SIG-M5 treated with dmso at 0.1 percent for 504 hours (cell line): ENCODE measurements at regions not wholly inside any gene's neighbourhood (a gene's known extent, or its start where the extent isn't known, plus 50 kb on each side); places are given as distances from the start of the nearest gene placed in this dataset.

Experiments
- DNase-seq: peaks from one replicate; lab custom pipeline; 2025; ENCODE audit not compliant: unreplicated experiment; lab: John Stamatoyannopoulos, UW

GRCh38 chr13:76379341-76380105 lies 506.7 kb downstream of the KCTD12 start:
- no peak for DNase-seq

- no peak for DNase-seq
Observed at GRCh38 chr13:76378767-76379166, 507.4 kb downstream of the KCTD12 start.

GRCh38 chr13:76363682-76364289 lies 522.4 kb downstream of the KCTD12 start:
- DNase-seq = no peak

GRCh38 chr13:76361868-76362267 lies 524.3 kb downstream of the KCTD12 start:
- DNase-seq = no peak

GRCh38 chr13:76351541-76352229 lies 534.5 kb downstream of the KCTD12 start:
- DNase-seq = no peak

- no peak for DNase-seq
Observed at GRCh38 chr13:76350399-76350798, 535.8 kb downstream of the KCTD12 start.

GRCh38 chr13:76349700-76350099 lies 536.5 kb downstream of the KCTD12 start:
- DNase-seq = no peak

GRCh38 chr13:76339649-76340048 lies 546.6 kb downstream of the KCTD12 start:
- peak; percentile 14 for DNase-seq

GRCh38 chr13:76338003-76338402 lies 548.2 kb downstream of the KCTD12 start:
- DNase-seq = no peak

GRCh38 chr13:76336889-76337844 lies 549.0 kb downstream of the KCTD12 start:
- DNase-seq = no peak

GRCh38 chr13:76335463-76335862 lies 550.7 kb downstream of the KCTD12 start:
- no peak for DNase-seq

GRCh38 chr13:76331943-76332712 lies 554.1 kb downstream of the KCTD12 start:
- no peak for DNase-seq

GRCh38 chr13:76330761-76331160 lies 555.4 kb downstream of the KCTD12 start:
- no peak for DNase-seq

GRCh38 chr13:76329866-76330580 lies 556.2 kb downstream of the KCTD12 start:
- no peak for DNase-seq

- peak; percentile 58 for DNase-seq
Observed at GRCh38 chr13:76329004-76329403, 557.2 kb downstream of the KCTD12 start.

GRCh38 chr13:76326343-76326742 lies 559.9 kb downstream of the KCTD12 start:
- DNase-seq = no peak

- DNase-seq = no peak
Observed at GRCh38 chr13:76319921-76320320, 566.3 kb downstream of the KCTD12 start.

GRCh38 chr13:76316998-76317527 lies 569.1 kb downstream of the KCTD12 start:
- DNase-seq = no peak

- no peak for DNase-seq
Observed at GRCh38 chr13:76314495-76314894, 571.7 kb downstream of the KCTD12 start.
